ENCODE measurements at regions not wholly inside any gene's neighbourhood (a gene's known extent, or its start where the extent isn't known, plus 50 kb on each side); places are given as distances from the start of the nearest gene placed in this dataset.

DNA sequence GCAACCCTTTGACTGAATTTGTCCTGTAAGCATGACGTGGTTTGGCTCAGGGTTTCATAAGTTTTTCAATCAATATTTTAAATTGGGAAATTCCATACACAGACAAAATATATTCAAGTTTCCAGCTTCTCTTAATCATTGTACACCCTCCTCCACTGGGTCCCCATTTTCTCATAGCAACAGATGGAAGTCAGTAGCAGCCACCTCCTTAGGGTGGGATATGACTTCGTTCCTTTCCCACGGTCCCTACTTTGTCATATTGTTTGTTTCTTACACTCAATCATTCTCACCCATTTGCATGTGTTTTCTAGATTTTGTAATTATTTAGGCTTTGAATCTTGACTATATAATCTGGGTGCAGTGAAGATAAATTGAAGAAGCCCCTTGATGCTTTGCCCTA lies 664.5 kb upstream of the IGFBP7 start:
- Mint-ChIP-seq H3K27ac (no peak overlapping the region), H3K4me1 (peaks cover 7% of the 10 kb centered on the region in 2 experiments; a peak in 3 of 4 replicates), H3K36me3 (ENCODE audit: insufficient read depth in 1 of 3, low read depth in 3 of 3) (no peaks in the 10 kb centered on the region), H3K27me3 (ENCODE audit: low read depth) (no peaks in the 10 kb centered on the region), H3K4me3 (no peak overlapping the region), H3K9me3 (peaks cover 3 to 4% of the 10 kb centered on the region in 2 experiments; a peak in 4 of 5 replicates)
- no peak overlapping the region for H3K9ac ChIP-seq (ENCODE audit: extremely low read depth, insufficient read length, low read length)
- H3K27me3 ChIP-seq (ENCODE audit: insufficient read depth, low read length) = no peaks in the 10 kb centered on the region
- no peaks in the 10 kb centered on the region for H3K23me2 ChIP-seq (ENCODE audit: insufficient read length, low read depth, low read length, poor library complexity, severe bottlenecking)
- WGBS (ENCODE audit: extremely low coverage, insufficient read length, low lambda C conversion rate) = no CpG with 5 or more reads among the region's 3 CpGs
- H3K18ac ChIP-seq (ENCODE audit: insufficient read length, low read depth, low read length) = no peak overlapping the region
- no peaks in the 10 kb centered on the region for H3K79me2 ChIP-seq (ENCODE audit: insufficient read depth, low read length)
- H2BK15ac ChIP-seq (ENCODE audit: low read depth, low read length) = no peak overlapping the region
- no peak overlapping the region for H4K5ac ChIP-seq (ENCODE audit: insufficient read length, low read depth, low read length)
- H3K27ac ChIP-seq (ENCODE audit: insufficient read length, low read depth, low read length) = no peak overlapping the region
- H2BK20ac ChIP-seq (ENCODE audit: low read depth, low read length, poor library complexity, severe bottlenecking) = no peak overlapping the region
- no peaks in the 10 kb centered on the region for H3K9me3 ChIP-seq (ENCODE audit: control insufficient read depth, low read depth, low read length)
- no peak overlapping the region for H3K4me2 ChIP-seq (ENCODE audit: insufficient read depth, insufficient read length, low read length)
- no peak overlapping the region for H3K14ac ChIP-seq (ENCODE audit: insufficient read depth, low read length)
- H4K8ac ChIP-seq (replicated peaks; ENCODE audit: insufficient read length, low read depth, low read length) = no peak overlapping the region
- H3K23ac ChIP-seq (ENCODE audit: insufficient read length, low read depth, low read length) = no peak overlapping the region
- no peaks in the 10 kb centered on the region for H4K20me1 ChIP-seq (ENCODE audit: control insufficient read depth, insufficient read depth, insufficient read length)
- DNase-seq = no peak
- no peaks in the 10 kb centered on the region for H3K79me1 ChIP-seq (ENCODE audit: insufficient read depth, low read depth, low read length, poor library complexity, severe bottlenecking)
- no peaks in the 10 kb centered on the region; the same call in 1 of the 2 replicates for H3K4me1 ChIP-seq (ENCODE audit: insufficient read depth, low read length)
- H3K56ac ChIP-seq (ENCODE audit: insufficient read length, low read depth, low read length) = no peak overlapping the region
- no peak overlapping the region for H2BK12ac ChIP-seq (ENCODE audit: insufficient read length, low read depth, low read length)
- no peak overlapping the region for H3K4ac ChIP-seq (ENCODE audit: low read depth, low read length)
- H2BK5ac ChIP-seq (ENCODE audit: insufficient read length, low read length) = no peak overlapping the region
- H3T11ph ChIP-seq (ENCODE audit: low read length) = no peak overlapping the region
- no peak overlapping the region for H2AFZ ChIP-seq (ENCODE audit: low read length)
- TF ChIP-seq, protein P1, sequence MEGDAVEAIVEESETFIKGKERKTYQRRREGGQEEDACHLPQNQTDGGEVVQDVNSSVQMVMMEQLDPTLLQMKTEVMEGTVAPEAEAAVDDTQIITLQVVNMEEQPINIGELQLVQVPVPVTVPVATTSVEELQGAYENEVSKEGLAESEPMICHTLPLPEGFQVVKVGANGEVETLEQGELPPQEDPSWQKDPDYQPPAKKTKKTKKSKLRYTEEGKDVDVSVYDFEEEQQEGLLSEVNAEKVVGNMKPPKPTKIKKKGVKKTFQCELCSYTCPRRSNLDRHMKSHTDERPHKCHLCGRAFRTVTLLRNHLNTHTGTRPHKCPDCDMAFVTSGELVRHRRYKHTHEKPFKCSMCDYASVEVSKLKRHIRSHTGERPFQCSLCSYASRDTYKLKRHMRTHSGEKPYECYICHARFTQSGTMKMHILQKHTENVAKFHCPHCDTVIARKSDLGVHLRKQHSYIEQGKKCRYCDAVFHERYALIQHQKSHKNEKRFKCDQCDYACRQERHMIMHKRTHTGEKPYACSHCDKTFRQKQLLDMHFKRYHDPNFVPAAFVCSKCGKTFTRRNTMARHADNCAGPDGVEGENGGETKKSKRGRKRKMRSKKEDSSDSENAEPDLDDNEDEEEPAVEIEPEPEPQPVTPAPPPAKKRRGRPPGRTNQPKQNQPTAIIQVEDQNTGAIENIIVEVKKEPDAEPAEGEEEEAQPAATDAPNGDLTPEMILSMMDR (conservative IDR thresholded peaks at IDR 0.05) = no peak
- H4K91ac ChIP-seq (ENCODE audit: insufficient read length, low read depth, low read length) = no peak overlapping the region
- no peak overlapping the region for H2BK120ac ChIP-seq (ENCODE audit: low read depth, low read length, poor library complexity, severe bottlenecking)
- H2AK5ac ChIP-seq (ENCODE audit: insufficient read length, low read length) = no peak overlapping the region
